ENCODE measurements at regions not wholly inside any gene's neighbourhood (a gene's known extent, or its start where the extent isn't known, plus 50 kb on each side); places are given as distances from the start of the nearest gene placed in this dataset.

DNA sequence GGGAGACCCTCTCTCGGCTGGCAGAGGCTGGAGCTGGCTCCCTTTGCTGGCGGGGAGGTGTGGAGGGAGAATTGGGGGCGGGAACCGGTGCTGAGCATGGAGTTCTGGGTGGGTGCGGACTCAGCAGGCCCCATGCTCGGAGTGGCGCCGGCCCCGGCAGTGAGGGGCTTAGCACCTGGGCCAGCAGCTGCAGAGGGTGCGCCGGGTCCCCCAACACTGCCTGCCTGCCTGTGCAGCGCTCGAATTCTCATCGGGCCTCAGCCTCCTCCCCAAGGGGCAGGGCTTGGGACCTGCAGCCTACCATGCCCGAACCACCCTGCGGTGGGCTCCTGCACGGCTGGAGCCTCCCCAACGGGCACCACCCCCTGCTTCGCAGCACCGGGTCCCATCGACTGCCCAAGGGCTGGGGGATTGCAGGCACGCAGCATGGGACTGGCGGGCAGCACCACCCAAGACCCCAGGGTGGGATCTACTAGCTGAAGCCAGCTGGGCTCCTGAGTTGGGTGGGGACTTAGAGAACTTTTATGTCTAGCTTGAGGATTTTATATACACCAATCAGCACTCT lies 129.8 kb downstream of the LRRC30 start:
- TF ChIP-seq ATF6 (CRISPR knock-in tag; IDR thresholded peaks at IDR 0.05) (no peak), ESRRA (CRISPR knock-in tag; IDR thresholded peaks at IDR 0.05; ENCODE audit: borderline replicate concordance) (no peak)
- TF ChIP-seq, protein P1, sequence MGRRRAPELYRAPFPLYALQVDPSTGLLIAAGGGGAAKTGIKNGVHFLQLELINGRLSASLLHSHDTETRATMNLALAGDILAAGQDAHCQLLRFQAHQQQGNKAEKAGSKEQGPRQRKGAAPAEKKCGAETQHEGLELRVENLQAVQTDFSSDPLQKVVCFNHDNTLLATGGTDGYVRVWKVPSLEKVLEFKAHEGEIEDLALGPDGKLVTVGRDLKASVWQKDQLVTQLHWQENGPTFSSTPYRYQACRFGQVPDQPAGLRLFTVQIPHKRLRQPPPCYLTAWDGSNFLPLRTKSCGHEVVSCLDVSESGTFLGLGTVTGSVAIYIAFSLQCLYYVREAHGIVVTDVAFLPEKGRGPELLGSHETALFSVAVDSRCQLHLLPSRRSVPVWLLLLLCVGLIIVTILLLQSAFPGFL (CRISPR knock-in tag; IDR thresholded peaks at IDR 0.05; ENCODE audit: borderline replicate concordance) = no peak
- TF ChIP-seq, protein P2, sequence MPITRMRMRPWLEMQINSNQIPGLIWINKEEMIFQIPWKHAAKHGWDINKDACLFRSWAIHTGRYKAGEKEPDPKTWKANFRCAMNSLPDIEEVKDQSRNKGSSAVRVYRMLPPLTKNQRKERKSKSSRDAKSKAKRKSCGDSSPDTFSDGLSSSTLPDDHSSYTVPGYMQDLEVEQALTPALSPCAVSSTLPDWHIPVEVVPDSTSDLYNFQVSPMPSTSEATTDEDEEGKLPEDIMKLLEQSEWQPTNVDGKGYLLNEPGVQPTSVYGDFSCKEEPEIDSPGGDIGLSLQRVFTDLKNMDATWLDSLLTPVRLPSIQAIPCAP (CRISPR knock-in tag; IDR thresholded peaks at IDR 0.05) = no peak
- no peak for DNase-seq (ENCODE audit: low spot score)
- no peaks in the 10 kb centered on the region for H3K36me3 Mint-ChIP-seq
- H3K27ac Mint-ChIP-seq = no peak overlapping the region
- H3K4me3 Mint-ChIP-seq = no peak overlapping the region
- ChIA-PET POLR2A (no interaction called here), CTCF (interaction anchor here (0.6 kb wide), 1 partner anchor 92 kb away, joined by 3 read pairs; no protein-coding TSS in a partner anchor)
- H3K4me1 Mint-ChIP-seq = no peaks in the 10 kb centered on the region
- H3K9me3 Mint-ChIP-seq = peaks cover 25% of the 10 kb centered on the region
- ATAC-seq = no peak
- no peaks in the 10 kb centered on the region; the same call in 1 of the 2 replicates for H3K27me3 Mint-ChIP-seq (ENCODE audit: low read depth)

DNA sequence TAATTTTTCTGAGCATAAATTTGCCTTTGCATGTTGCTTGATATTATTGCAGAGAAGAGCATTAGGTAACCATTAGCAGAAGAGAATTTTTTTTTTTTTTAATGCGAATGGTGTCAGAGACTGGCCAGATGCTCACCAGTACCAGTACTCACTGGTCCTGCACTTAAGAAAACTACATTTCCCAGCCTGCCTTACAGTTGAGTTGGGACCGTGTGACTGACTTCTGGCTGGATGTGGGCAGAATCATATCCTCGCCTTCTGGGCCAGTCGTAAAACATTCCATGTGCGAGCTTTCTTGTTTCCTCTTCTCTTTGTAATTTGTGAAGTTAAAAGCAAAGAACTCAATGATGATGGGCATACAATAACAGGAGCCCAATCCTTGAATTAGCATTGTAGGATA lies 132.4 kb downstream of the LRRC30 start:
- Mint-ChIP-seq H3K9me3 (peaks cover 20% of the 10 kb centered on the region), H3K27ac (no peak overlapping the region), H3K27me3 (ENCODE audit: low read depth) (no peaks in the 10 kb centered on the region; the same call in 1 of the 2 replicates), H3K4me3 (no peak overlapping the region), H3K4me1 (0 out of 2 replicates have a peak, but pooled peaks cover 2% of the 10 kb centered on the region), H3K36me3 (no peaks in the 10 kb centered on the region)
- TF ChIP-seq FOXK1 (CRISPR knock-in tag; IDR thresholded peaks at IDR 0.05) (no peak), ZNF121 (CRISPR knock-in tag; IDR thresholded peaks at IDR 0.05) (no peak), ZBTB43 (CRISPR knock-in tag; IDR thresholded peaks at IDR 0.05) (no peak), HMGA2 (CRISPR knock-in tag; IDR thresholded peaks at IDR 0.05) (no peak)
- TF ChIP-seq, protein P3, sequence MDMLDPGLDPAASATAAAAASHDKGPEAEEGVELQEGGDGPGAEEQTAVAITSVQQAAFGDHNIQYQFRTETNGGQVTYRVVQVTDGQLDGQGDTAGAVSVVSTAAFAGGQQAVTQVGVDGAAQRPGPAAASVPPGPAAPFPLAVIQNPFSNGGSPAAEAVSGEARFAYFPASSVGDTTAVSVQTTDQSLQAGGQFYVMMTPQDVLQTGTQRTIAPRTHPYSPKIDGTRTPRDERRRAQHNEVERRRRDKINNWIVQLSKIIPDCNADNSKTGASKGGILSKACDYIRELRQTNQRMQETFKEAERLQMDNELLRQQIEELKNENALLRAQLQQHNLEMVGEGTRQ (CRISPR knock-in tag; IDR thresholded peaks at IDR 0.05) = peak; percentile 68
- TF ChIP-seq, protein P1 (CRISPR knock-in tag; IDR thresholded peaks at IDR 0.05; ENCODE audit: borderline replicate concordance) = no peak
- TF ChIP-seq, protein P4, sequence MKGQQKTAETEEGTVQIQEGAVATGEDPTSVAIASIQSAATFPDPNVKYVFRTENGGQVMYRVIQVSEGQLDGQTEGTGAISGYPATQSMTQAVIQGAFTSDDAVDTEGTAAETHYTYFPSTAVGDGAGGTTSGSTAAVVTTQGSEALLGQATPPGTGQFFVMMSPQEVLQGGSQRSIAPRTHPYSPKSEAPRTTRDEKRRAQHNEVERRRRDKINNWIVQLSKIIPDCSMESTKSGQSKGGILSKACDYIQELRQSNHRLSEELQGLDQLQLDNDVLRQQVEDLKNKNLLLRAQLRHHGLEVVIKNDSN (CRISPR knock-in tag; IDR thresholded peaks at IDR 0.05) = peak; percentile 66; the same call in 1 of the 2 replicates
- CTCF ChIA-PET = no interaction called here
- no peak for DNase-seq (ENCODE audit: low spot score)
- POLR2A ChIA-PET = no interaction called here
- peak; percentile 55; the same call in 1 of the 2 replicates for ATAC-seq

DNA sequence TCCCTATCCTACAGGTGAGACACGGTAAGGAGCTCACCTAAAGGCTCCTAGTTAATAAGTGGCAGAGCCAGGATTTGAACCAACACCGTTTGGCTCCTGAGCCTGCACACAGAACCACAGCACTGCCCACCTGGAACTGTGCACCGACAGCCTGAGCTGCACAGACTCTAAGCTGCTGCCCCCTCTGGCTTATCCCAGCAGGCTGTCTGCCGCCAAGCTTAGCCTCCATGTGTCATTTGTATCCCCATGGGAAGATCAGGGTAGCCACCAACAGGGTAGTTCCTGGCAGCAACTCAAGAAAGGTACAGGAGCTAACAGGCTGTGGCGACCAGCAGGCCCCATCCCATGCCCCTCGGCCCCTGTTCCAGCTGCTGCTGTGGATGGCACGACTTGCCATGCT lies 135.7 kb downstream of the LRRC30 start:
- H3K4me3 Mint-ChIP-seq = no peak overlapping the region
- H3K36me3 Mint-ChIP-seq = no peaks in the 10 kb centered on the region
- ChIA-PET CTCF (interaction anchor here (1.3 kb wide), 1 partner anchor 94 kb away, joined by 4 read pairs; no protein-coding TSS in a partner anchor), POLR2A (no interaction called here)
- H3K27me3 Mint-ChIP-seq (ENCODE audit: low read depth) = no peaks in the 10 kb centered on the region
- no peak for ATAC-seq
- peaks cover 14% of the 10 kb centered on the region for H3K9me3 Mint-ChIP-seq
- DNase-seq (ENCODE audit: low spot score) = no peak
- no peak overlapping the region for H3K27ac Mint-ChIP-seq
- H3K4me1 Mint-ChIP-seq = 0 out of 2 replicates have a peak, but pooled peaks cover 2% of the 10 kb centered on the region
- TF ChIP-seq RORB (CRISPR knock-in tag; IDR thresholded peaks at IDR 0.05) = no peak
- TF ChIP-seq, protein P1 (CRISPR knock-in tag; IDR thresholded peaks at IDR 0.05; ENCODE audit: borderline replicate concordance) = no peak
- TF ChIP-seq, protein P5, sequence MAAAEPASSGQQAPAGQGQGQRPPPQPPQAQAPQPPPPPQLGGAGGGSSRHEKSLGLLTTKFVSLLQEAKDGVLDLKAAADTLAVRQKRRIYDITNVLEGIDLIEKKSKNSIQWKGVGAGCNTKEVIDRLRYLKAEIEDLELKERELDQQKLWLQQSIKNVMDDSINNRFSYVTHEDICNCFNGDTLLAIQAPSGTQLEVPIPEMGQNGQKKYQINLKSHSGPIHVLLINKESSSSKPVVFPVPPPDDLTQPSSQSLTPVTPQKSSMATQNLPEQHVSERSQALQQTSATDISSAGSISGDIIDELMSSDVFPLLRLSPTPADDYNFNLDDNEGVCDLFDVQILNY (CRISPR knock-in tag; IDR thresholded peaks at IDR 0.05) = no peak
- TF ChIP-seq, protein P6, sequence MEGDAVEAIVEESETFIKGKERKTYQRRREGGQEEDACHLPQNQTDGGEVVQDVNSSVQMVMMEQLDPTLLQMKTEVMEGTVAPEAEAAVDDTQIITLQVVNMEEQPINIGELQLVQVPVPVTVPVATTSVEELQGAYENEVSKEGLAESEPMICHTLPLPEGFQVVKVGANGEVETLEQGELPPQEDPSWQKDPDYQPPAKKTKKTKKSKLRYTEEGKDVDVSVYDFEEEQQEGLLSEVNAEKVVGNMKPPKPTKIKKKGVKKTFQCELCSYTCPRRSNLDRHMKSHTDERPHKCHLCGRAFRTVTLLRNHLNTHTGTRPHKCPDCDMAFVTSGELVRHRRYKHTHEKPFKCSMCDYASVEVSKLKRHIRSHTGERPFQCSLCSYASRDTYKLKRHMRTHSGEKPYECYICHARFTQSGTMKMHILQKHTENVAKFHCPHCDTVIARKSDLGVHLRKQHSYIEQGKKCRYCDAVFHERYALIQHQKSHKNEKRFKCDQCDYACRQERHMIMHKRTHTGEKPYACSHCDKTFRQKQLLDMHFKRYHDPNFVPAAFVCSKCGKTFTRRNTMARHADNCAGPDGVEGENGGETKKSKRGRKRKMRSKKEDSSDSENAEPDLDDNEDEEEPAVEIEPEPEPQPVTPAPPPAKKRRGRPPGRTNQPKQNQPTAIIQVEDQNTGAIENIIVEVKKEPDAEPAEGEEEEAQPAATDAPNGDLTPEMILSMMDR (IDR thresholded peaks at IDR 0.05) = no peak
- TF ChIP-seq FOXK1 (CRISPR knock-in tag; IDR thresholded peaks at IDR 0.05) = no peak
- TF ChIP-seq, protein P7, sequence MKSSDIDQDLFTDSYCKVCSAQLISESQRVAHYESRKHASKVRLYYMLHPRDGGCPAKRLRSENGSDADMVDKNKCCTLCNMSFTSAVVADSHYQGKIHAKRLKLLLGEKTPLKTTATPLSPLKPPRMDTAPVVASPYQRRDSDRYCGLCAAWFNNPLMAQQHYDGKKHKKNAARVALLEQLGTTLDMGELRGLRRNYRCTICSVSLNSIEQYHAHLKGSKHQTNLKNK (CRISPR knock-in tag; IDR thresholded peaks at IDR 0.05) = no peak
- TF ChIP-seq ZNF423 (CRISPR knock-in tag; IDR thresholded peaks at IDR 0.05) = no peak
- no peak for TF ChIP-seq NFATC4 (CRISPR knock-in tag; IDR thresholded peaks at IDR 0.05)
